Testis (tissue), 2 donors: ENCODE measurements at regions not wholly inside any gene's neighbourhood (a gene's known extent, or its start where the extent isn't known, plus 50 kb on each side); places are given as distances from the start of the nearest gene placed in this dataset.
"Not testable (repeated sequence)": the region's sequence is repeated elsewhere in the genome, so short reads cannot be mapped to it uniquely, and the experiment has no call there.

Experiments
- DNase-seq: peaks from one replicate; pipeline ENCODE4 v3.0.0-alpha.2; 2019
- H3K27ac ChIP-seq, 2 donors: fragments of 200-600 bp; sonication (generic); one replicate each; pipeline ENCODE4 v1.5.1; 2019
- H3K27me3 ChIP-seq: fragments of 200-600 bp; sonication (generic); one replicate; pipeline ENCODE4 v1.5.1; 2019
- H3K36me3 ChIP-seq: fragments of 200-600 bp; sonication (generic); one replicate; pipeline ENCODE4 v1.5.1; 2017; ENCODE audit warnings: low read depth; ENCODE audit errors: missing control alignments
- H3K4me1 ChIP-seq: fragments of 200-600 bp; sonication (generic); one replicate; pipeline ENCODE4 v1.5.1; 2019
- H3K4me3 ChIP-seq, 2 donors: fragments of 200-600 bp; sonication (generic); one replicate each; pipeline ENCODE4 v1.5.1; 2017 to 2019
- H3K9me3 ChIP-seq: fragments of 200-600 bp; sonication (generic); one replicate; pipeline ENCODE4 v1.5.1; 2017
- CTCF ChIP-seq, 3 experiments: fragments of 450-650 bp in 2 of 3; fragments of 200-600 bp in 1 of 3; sonication (generic) in 1 of 3; IDR thresholded peaks; one replicate each; pipeline ENCODE4 v1.5.1; 2016 to 2019; ENCODE audit warnings: antibody characterized with exemption in 3 of 3, mild to moderate bottlenecking in 2 of 3, moderate library complexity in 1 of 3
- POLR2A ChIP-seq: fragments of 450-650 bp; IDR thresholded peaks from one replicate; pipeline ENCODE4 v1.6.1; 2017; ENCODE audit warnings: antibody characterized with exemption, mild to moderate bottlenecking, moderate library complexity
- WGBS, 2 donors: methylation state at CpG; one replicate each; pipeline ENCODE4 v1.1.5; 2018; 5-methylcytosine and 5-hydroxymethylcytosine counted together
- intact Hi-C: fragments of 100-400 bp; cut with DNase I; formaldehyde crosslinking; loops from one replicate; pipeline ENCODE4 v1.15.1; 2023; ENCODE audit warnings: low total_unique reads

- intact Hi-C loops = no loop called here
- TF ChIP-seq CTCF (IDR thresholded peaks at IDR 0.05) = no peak
- Histone ChIP-seq H3K27ac (no peak overlapping the region), H3K36me3 (no peaks in the 10 kb centered on the region), H3K4me3 (no peak overlapping the region), H3K27me3 (no peaks in the 10 kb centered on the region), H3K4me1 (no peaks in the 10 kb centered on the region), H3K9me3 (no peaks in the 10 kb centered on the region)
- no peak for DNase-seq
- WGBS, 2 donors = 76% methylated on average over 2 of the region's 2 CpGs
These were observed 394.5 kb upstream of the EDIL3 start for GRCh38 chr5:84779186-84779585.

GRCh38 chr5:84764227-84764626 is 379.5 kb upstream of the EDIL3 start:
- Histone ChIP-seq H3K9me3 (no peaks in the 10 kb centered on the region), H3K27ac (no peak overlapping the region), H3K4me3 (no peak overlapping the region), H3K4me1 (no peaks in the 10 kb centered on the region), H3K36me3 (no peaks in the 10 kb centered on the region), H3K27me3 (no peaks in the 10 kb centered on the region)
- no peak for DNase-seq
- WGBS, 2 donors = 87 to 100% methylated on average over 3 to 4 of the region's 4 CpGs
- TF ChIP-seq POLR2A (no peak), CTCF (IDR thresholded peaks at IDR 0.05) (no peak)
- intact Hi-C loops = no loop called here

GRCh38 chr5:84758008-84758407 is 373.3 kb upstream of the EDIL3 start:
- Histone ChIP-seq H3K4me1 (no peaks in the 10 kb centered on the region), H3K27ac (no peak overlapping the region), H3K4me3 (no peak overlapping the region), H3K9me3 (no peaks in the 10 kb centered on the region), H3K36me3 (no peaks in the 10 kb centered on the region), H3K27me3 (no peaks in the 10 kb centered on the region)
- TF ChIP-seq POLR2A = no peak
- no peak for TF ChIP-seq CTCF (IDR thresholded peaks at IDR 0.05)
- DNase-seq = no peak
- intact Hi-C loops = no loop called here
- 88 to 92% methylated on average over 1 of the region's 1 CpG for WGBS, 2 donors

- Histone ChIP-seq H3K27ac (no peak overlapping the region), H3K4me3 (no peak overlapping the region), H3K4me1 (no peaks in the 10 kb centered on the region), H3K9me3 (no peaks in the 10 kb centered on the region), H3K36me3 (no peaks in the 10 kb centered on the region), H3K27me3 (no peaks in the 10 kb centered on the region)
- TF ChIP-seq CTCF (IDR thresholded peaks at IDR 0.05) = no peak
- TF ChIP-seq POLR2A = no peak
- intact Hi-C loops = no loop called here
- 81 to 83% methylated on average over 2 of the region's 2 CpGs for WGBS, 2 donors
- no peak for DNase-seq
These were observed 368.1 kb upstream of the EDIL3 start for GRCh38 chr5:84752780-84753179.

- intact Hi-C loops = no loop called here
- WGBS, 2 donors = 30 to 33% methylated on average over 1 of the region's 1 CpG
- no peak for DNase-seq
These were observed 363.6 kb upstream of the EDIL3 start for GRCh38 chr5:84748313-84748712.

GRCh38 chr5:84746280-84746679 is 361.6 kb upstream of the EDIL3 start:
- 93 to 100% methylated on average over 2 of the region's 2 CpGs for WGBS, 2 donors
- H3K27me3 ChIP-seq, intact Hi-C loops, H3K4me1 ChIP-seq, H3K27ac ChIP-seq, H3K4me3 ChIP-seq, H3K9me3 ChIP-seq, H3K36me3 ChIP-seq, DNase-seq: not testable (repeated sequence)

More at GRCh38 chr5:84748313-84748712, 363.6 kb upstream of the EDIL3 start:
- no peak overlapping the region for H3K27ac ChIP-seq
- no peaks in the 10 kb centered on the region for H3K27me3 ChIP-seq
- H3K9me3 ChIP-seq = no peaks in the 10 kb centered on the region
- no peak overlapping the region for H3K4me3 ChIP-seq
- H3K4me1 ChIP-seq = no peaks in the 10 kb centered on the region
- TF ChIP-seq CTCF (IDR thresholded peaks at IDR 0.05) (no peak), POLR2A (no peak)
- no peaks in the 10 kb centered on the region for H3K36me3 ChIP-seq
